ENCODE measurements at regions not wholly inside any gene's neighbourhood (a gene's known extent, or its start where the extent isn't known, plus 50 kb on each side); places are given as distances from the start of the nearest gene placed in this dataset.
A peak's percentile ranks its signal among the peaks of the same experiment; 100 is the strongest.
"Not testable (repeated sequence)": the region's sequence is repeated elsewhere in the genome, so short reads cannot be mapped to it uniquely, and the experiment has no call there.

DNA sequence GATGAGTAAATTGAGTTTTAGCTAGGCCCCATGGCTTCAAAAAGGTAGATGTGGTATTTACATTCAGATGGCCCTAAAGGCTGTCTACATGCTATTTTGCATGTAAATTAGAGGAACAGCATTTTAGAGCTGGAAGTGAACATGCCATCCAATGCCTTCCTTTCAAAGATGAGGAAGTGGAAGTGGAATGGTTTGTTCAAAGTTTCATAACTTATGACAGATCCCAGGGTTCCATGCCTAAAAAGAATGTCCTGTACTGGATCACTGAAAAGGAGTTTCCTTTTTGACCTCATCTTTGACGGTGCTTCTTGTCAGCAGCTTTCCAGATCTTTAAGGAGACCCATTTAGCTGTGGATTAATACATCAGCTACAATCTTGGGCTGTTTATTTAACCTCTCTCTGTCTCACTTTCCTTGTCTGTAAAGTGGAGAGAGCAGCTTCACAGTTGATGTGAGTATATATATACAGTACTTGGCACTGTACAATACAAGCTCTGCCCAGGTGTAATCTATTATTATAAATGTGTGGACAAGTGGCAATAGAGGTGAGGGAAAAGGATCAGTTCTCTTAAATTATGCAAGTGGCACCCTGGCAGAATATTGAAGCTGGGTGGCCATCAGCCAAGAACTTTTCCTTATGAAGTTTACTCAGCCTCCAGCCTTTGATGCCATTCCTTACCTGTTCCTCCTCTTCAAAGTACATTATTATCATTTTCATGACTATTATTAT lies 68.7 kb upstream of the GOLGA8B start:
- DNase-seq = no peak

DNA sequence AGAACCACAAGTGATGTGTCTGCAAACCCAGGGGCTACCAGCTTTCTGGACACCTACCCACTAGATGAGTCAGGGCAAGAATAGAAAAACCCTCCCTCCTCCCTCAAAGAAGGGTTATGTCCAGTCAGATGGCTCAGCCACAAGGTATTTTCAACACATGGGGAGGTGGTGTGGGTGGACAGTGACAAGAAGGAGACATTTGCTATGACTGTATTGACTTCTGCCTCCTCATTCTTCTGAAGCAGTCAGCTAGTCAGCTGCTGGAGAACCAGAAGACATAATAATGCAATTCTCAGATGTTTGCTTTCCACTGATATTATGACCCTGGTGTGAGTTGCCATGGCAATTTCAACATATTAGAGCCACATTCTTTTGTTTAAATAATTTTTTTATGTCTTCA lies 66.7 kb upstream of the GOLGA8B start:
- no peak for DNase-seq

DNA sequence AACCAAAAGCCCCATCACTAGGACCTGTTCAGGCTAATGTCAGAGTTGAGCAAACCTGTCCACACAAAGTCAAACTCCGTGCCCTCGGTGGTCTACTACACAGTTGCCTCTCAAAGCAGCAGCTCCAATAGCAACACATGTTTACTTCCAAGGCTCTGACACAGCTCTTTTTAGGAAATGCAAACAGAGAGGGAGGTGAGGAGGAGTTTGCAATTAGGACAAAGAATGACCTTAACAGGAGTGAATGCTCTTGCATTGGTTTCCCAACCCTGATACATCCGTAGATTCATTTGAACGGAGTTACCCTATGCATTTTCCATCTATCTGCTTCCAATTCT lies 64.8 kb upstream of the GOLGA8B start:
- no peak for DNase-seq

DNA sequence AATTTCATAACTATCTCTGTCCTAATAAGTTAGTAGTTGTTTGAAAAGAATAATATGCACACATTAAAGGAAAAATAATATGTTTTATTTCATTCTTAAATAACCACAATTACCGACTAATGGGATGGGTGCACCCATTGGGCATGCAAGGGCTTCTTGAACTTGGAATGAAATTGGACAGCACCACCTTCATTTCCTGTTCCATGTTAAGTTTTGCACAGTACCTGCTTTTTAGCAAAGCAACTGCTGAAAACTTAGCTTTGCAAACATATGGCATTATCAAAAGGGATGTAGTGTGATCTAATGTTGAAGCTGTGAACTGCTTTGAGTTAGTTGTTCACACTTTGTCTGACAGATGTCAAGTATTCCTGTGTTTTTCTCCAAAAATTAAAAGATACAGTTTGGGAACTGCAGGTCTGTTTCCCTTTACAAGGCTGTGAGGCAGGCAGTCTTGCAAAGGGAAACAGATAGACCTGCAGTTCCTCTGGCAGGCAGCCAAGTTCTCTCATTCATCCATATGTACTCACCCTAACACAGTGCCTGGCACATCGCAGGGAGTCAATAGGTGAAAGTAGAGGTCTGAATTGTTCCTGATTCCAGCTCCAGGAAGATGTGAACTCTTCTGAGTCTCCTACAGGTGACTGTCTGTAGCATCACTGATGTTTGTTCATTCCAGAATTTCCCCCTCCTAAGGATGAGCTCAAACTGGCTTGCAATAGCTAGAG lies 64.3 kb upstream of the GOLGA8B start:
- DNase-seq = no peak

GRCh38 chr15:34646918-34647317 lies 63.5 kb upstream of the GOLGA8B start:
- DNase-seq = no peak

DNA sequence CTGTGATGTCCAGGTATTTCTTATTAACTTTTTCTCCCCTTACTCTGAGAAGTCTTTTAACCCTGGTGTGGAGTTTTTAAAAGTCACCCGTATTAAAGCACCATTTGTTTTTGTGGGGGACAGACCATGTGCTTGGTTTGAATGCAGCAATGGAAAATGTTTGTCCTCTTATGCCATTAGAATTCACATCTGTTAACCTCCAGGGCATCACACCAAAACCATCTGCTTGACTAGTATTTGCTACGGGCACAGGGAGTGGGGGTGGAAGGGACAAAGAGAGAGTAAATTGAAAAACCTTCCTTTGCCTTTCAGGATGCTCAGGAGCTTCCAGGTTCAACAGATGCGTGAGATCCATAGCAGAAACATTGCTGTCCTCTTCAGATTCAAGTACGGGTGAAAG lies 61.4 kb upstream of the GOLGA8B start:
- no peak for DNase-seq

DNA sequence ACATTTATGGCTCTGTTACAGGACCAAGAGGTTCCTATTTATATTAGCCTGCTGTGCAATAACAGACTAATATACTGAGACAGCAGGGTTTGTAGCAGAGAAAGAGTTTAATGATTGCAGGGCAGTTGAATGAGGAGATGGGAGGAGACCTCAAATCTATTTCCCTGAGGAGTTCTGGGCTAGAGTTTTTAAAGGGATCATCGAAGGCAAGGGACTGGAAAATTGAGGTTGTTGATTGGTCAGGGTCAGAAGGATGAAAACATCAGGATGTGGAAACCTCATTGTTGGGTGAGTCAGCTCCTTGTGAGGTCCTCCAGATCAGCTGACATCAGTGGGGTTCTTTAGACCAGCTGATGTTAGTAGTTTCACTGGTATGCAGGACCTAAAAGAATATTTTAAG lies 60.6 kb upstream of the GOLGA8B start:
- DNase-seq = no peak

DNA sequence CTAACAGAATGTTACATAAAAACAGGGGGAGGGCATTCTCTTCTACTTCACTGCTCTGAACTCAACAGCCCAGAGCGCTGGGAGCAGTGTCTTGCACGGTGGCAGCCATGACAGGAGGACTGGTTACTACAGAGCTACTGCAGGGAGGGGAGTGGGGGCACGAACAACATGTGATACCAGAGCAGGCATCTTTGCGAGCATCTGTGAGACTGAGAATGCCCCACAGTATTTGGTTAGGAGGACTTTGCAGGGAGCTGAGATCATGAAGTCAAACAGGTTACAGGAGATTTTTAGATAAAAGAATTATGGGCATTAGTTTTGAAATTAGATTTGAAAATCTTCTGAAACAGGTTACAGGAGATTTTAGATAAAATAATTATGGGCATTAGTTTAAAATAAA lies 58.8 kb upstream of the GOLGA8B start:
- DNase-seq = peak; percentile 22

DNA sequence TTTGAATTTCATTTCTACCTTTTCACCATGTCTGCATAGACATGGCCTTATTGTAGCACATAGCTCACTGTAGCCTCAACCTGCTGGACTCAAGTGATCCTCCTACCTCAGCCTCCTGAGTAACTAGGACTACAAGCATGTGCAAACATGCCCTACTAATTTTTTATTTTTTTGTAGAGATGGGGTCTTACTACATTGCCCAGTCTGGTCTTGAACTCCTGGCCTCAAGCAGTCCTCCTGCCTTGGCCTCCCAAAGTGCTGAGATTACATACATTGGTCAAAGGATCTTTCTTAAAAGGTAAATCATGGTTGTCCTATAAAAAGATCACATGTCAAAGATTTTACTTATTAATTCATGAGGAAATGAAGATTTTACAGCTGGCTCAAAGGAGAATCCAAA lies 57.2 kb upstream of the GOLGA8B start:
- DNase-seq = no peak

- DNase-seq = no peak
Observed at GRCh38 chr15:34637305-34637704, 53.9 kb upstream of the GOLGA8B start.

- DNase-seq = not testable (repeated sequence)
Observed at GRCh38 chr15:34633602-34634001, 50.2 kb upstream of the GOLGA8B start.

Data from renal pelvis (tissue), 1 donor.